ENCODE measurements at regions not wholly inside any gene's neighbourhood (a gene's known extent, or its start where the extent isn't known, plus 50 kb on each side); places are given as distances from the start of the nearest gene placed in this dataset.

GRCh38 chr16:76899767-76900166, 291.2 kb upstream of the MON1B start:
- no peaks in the 10 kb centered on the region for H3F3A ChIP-seq (ENCODE audit: insufficient read depth)
- H2AFZ ChIP-seq (ENCODE audit: low read depth, low read length, severe bottlenecking), result no peak overlapping the region

GRCh38 chr16:76900285-76901263, 290.4 kb upstream of the MON1B start:
- H3K27me3 ChIP-seq (ENCODE audit: low read length), result no peaks in the 10 kb centered on the region
- H3K4me2 ChIP-seq (ENCODE audit: low read depth, low read length, poor library complexity, severe bottlenecking), result no peak overlapping the region
- no peaks in the 10 kb centered on the region for H3K79me2 ChIP-seq (ENCODE audit: insufficient read depth, low read length)
- no peak overlapping the region for H3K9ac ChIP-seq (ENCODE audit: low read length)
- H3K9me3 ChIP-seq (ENCODE audit: insufficient read depth, low read length), result no peaks in the 10 kb centered on the region
- no peak overlapping the region for H3K27ac ChIP-seq (ENCODE audit: low read depth, low read length)
- H3F3A ChIP-seq (ENCODE audit: insufficient read depth), result no peaks in the 10 kb centered on the region
- TF ChIP-seq EZH2phosphoT487 (conservative IDR thresholded peaks at IDR 0.05; ENCODE audit: low read length) (no peak), CTCF (IDR thresholded peaks at IDR 0.05; ENCODE audit: insufficient read depth, low read length, poor library complexity, severe bottlenecking) (no peak)
- no peaks in the 10 kb centered on the region for H3K36me3 ChIP-seq (ENCODE audit: low read length)
- H3K4me3 ChIP-seq (ENCODE audit: insufficient read depth, low read length, poor library complexity, severe bottlenecking), result no peak overlapping the region
- no peaks in the 10 kb centered on the region for H4K20me1 ChIP-seq (ENCODE audit: low read depth, low read length)
- no peaks in the 10 kb centered on the region for H3K9me2 ChIP-seq (replicated peaks; ENCODE audit: insufficient read depth, low read length)
- H2AFZ ChIP-seq (ENCODE audit: low read depth, low read length, severe bottlenecking), result no peak overlapping the region

More at GRCh38 chr16:76899767-76900166, 291.2 kb upstream of the MON1B start:
- H3K79me2 ChIP-seq (ENCODE audit: insufficient read depth, low read length), result no peaks in the 10 kb centered on the region
- H3K4me3 ChIP-seq (ENCODE audit: insufficient read depth, low read length, poor library complexity, severe bottlenecking), result no peak overlapping the region
- H4K20me1 ChIP-seq (ENCODE audit: low read depth, low read length), result no peaks in the 10 kb centered on the region
- no peak overlapping the region for H3K4me2 ChIP-seq (ENCODE audit: low read depth, low read length, poor library complexity, severe bottlenecking)
- H3K9me2 ChIP-seq (replicated peaks; ENCODE audit: insufficient read depth, low read length), result no peaks in the 10 kb centered on the region
- H3K9me3 ChIP-seq (ENCODE audit: insufficient read depth, low read length), result no peaks in the 10 kb centered on the region
- no peaks in the 10 kb centered on the region for H3K36me3 ChIP-seq (ENCODE audit: low read length)
- no peak overlapping the region for H3K9ac ChIP-seq (ENCODE audit: low read length)
- no peak overlapping the region for H3K27ac ChIP-seq (ENCODE audit: low read depth, low read length)
- TF ChIP-seq EZH2phosphoT487 (conservative IDR thresholded peaks at IDR 0.05; ENCODE audit: low read length), result no peak
- TF ChIP-seq CTCF (IDR thresholded peaks at IDR 0.05; ENCODE audit: insufficient read depth, low read length, poor library complexity, severe bottlenecking), result no peak
- no peaks in the 10 kb centered on the region for H3K27me3 ChIP-seq (ENCODE audit: low read length)

GRCh38 chr16:76906552-76906951, 284.4 kb upstream of the MON1B start:
- Histone ChIP-seq H2AFZ (ENCODE audit: low read depth, low read length, severe bottlenecking) (no peak overlapping the region), H3K9ac (ENCODE audit: low read length) (no peak overlapping the region), H3K4me3 (ENCODE audit: insufficient read depth, low read length, poor library complexity, severe bottlenecking) (no peak overlapping the region), H3K79me2 (ENCODE audit: insufficient read depth, low read length) (no peaks in the 10 kb centered on the region), H3K27me3 (ENCODE audit: low read length) (no peaks in the 10 kb centered on the region), H3F3A (ENCODE audit: insufficient read depth) (no peaks in the 10 kb centered on the region), H3K4me2 (ENCODE audit: low read depth, low read length, poor library complexity, severe bottlenecking) (no peak overlapping the region), H4K20me1 (ENCODE audit: low read depth, low read length) (no peaks in the 10 kb centered on the region), H3K27ac (ENCODE audit: low read depth, low read length) (no peak overlapping the region), H3K9me3 (ENCODE audit: insufficient read depth, low read length) (no peaks in the 10 kb centered on the region), H3K36me3 (ENCODE audit: low read length) (no peaks in the 10 kb centered on the region), H3K9me2 (replicated peaks; ENCODE audit: insufficient read depth, low read length) (no peaks in the 10 kb centered on the region)
- TF ChIP-seq EZH2phosphoT487 (conservative IDR thresholded peaks at IDR 0.05; ENCODE audit: low read length) (no peak), CTCF (IDR thresholded peaks at IDR 0.05; ENCODE audit: insufficient read depth, low read length, poor library complexity, severe bottlenecking) (no peak)

Data from SU-DHL-6 (cell line).